GM19463 (cell line): ENCODE measurements at regions not wholly inside any gene's neighbourhood (a gene's known extent, or its start where the extent isn't known, plus 50 kb on each side); places are given as distances from the start of the nearest gene placed in this dataset.
"Not testable (repeated sequence)": the region's sequence is repeated elsewhere in the genome, so short reads cannot be mapped to it uniquely, and the experiment has no call there.

Source experiments
- ATAC-seq: cut with Tn5 transposase; IDR thresholded peaks from one replicate; pipeline ENCODE4 v1.9.1; 2021; ENCODE audit warnings: mild to moderate bottlenecking, moderate library complexity; ENCODE audit not compliant: unreplicated experiment

- no peak for ATAC-seq
Observed at GRCh38 chr5:143635888-143636287, 176.1 kb upstream of the HMHB1 start.

DNA sequence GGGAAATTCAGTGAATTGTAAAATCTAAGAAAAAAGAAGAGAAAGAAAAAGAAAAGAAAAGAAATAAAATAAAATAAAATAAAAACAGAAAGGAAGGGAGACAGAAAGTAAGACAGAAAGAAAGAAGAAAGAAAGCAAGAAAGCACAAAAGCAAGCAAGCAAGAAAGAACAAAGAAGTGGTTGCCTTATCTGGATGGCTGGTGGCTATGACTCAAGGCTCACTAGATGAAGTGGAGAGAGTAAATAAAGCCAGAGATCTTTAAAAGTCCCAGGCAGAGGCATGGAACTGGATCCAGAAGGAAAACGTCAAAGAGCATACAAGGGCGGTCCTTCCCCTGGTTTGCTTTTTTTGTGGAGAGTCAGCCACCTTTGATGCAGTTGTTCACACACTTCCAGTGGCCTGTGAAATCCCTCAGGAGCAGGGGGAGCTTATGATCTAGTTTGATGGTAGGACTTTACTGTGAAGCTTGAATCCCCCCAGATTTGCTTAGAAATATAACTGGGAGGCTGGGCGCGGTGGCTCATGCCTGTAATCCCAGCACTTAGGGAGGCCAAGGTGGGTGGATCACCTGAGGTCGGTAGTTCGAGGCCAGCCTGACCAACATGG, 176.7 kb upstream of the HMHB1 start:
- ATAC-seq, result no peak

DNA sequence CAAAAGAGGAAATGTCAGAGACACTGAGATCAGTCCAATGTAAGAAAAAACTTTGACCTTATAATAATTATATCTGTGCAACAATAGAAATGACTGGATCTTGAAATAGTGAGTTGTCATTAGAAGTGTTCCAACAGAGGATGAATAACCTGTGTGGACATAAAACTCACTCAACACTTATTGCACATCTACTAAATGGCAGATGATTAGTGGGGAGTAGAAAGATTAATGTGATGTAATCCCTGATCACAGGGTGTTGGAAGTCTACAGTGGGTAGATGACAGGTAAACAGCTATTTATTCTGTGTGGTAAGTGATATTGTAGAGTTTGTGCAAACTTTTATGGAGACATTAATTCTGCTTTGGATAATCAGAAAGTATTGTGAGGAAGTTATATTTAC, 177.3 kb upstream of the HMHB1 start:
- ATAC-seq, result no peak

- ATAC-seq, result no peak
Observed at GRCh38 chr5:143629871-143630659, 181.9 kb upstream of the HMHB1 start.

- not testable (repeated sequence) for ATAC-seq
Observed at GRCh38 chr5:143625048-143625447, 186.9 kb upstream of the HMHB1 start.

DNA sequence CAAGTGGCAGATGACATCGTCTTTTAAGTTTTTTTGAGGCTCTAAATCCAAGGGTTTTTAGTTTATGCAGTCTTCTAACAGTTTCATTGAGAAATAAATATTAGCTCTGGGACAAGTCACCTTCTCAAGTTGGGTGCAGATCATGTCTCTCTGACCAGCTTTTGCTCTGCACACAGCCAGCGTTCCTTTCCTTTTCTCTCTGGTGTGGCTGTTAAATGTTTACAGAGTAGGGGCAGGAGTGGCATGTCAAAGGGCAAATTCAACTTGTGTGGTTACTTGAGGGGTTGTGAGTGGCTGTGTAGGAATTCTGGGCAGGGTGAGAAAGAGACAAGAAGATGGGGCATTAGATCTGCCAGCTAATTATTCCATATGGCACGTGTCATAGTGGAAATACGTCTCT, 187.5 kb upstream of the HMHB1 start:
- ATAC-seq, result no peak

- no peak for ATAC-seq
Observed at GRCh38 chr5:143619040-143619439, 192.9 kb upstream of the HMHB1 start.

GRCh38 chr5:143618141-143618540, 193.8 kb upstream of the HMHB1 start:
- no peak for ATAC-seq

GRCh38 chr5:143614831-143615230, 197.1 kb upstream of the HMHB1 start:
- ATAC-seq, result no peak

DNA sequence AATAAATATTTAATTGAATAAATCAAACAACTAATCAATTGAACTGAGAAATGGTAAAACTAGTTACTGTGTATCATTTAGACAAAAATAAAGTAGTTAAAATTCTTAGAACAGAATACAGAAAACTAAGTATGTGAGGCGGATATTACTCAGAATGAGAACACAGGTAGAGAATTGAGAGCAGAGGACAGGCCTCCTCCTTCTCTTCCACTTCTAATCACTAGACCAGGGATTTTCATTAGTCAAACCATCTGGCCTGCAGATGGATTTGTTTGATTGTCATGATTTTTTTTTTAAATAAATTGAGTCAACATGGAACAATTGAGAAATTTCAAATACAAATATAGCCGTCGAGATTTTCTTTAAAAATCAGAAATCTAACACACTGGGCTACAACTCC, 198.6 kb upstream of the HMHB1 start:
- ATAC-seq, result no peak

- ATAC-seq, result no peak
Observed at GRCh38 chr5:143610946-143611345, 201.0 kb upstream of the HMHB1 start.

GRCh38 chr5:143606043-143606752, 202.7 kb upstream of the NR3C1 start:
- ATAC-seq, result peak; percentile 73

DNA sequence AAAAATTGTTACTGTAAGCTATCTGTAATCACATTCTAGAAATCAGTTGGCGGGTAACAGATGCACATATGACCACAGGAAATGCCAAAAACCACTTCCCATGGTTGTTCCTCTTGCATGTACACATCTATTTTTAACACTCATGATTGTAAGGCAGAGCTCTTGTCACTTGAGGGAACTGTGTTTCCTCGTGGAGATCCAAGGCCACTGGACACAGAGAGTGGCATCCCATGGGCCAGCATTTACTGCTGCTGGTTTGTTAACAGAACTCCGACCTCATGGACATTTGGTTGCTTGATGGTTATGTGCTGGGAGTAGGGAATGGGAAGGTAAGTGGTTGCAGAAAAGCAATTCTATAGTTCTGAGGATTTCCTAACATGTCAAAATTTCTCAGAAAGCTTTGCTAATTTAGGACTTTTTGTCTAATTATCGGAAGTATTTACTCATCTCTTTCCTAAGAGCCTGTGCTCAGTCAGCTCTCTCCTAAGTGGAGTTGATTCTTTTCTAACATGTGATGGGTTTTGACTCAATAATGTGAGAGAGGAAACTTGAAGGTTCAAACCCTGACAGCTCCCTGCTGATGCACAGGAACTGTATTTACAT, 202.0 kb upstream of the NR3C1 start:
- peak; percentile 54 for ATAC-seq

DNA sequence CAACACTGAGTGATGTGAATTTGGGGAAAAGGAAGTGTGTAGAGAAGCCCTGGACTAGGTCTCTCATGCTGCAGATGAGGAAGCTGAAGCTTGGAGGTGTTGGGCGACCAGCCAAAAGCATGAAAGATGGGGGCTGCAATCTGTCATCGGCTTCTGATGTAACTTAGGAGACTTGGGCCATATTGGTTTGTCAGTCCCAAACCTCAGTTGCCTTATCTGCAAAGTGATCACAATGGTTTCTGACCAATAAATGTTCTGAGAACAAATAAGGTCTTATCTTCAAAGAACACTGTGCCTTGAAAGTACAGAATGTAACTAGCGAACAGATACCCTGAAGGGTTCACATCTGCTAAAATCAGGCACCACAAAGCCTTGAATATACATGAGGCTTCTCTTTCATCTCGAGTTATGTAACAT, 198.4 kb upstream of the NR3C1 start:
- ATAC-seq, result no peak

GRCh38 chr5:143601357-143601756, 197.9 kb upstream of the NR3C1 start:
- no peak for ATAC-seq

DNA sequence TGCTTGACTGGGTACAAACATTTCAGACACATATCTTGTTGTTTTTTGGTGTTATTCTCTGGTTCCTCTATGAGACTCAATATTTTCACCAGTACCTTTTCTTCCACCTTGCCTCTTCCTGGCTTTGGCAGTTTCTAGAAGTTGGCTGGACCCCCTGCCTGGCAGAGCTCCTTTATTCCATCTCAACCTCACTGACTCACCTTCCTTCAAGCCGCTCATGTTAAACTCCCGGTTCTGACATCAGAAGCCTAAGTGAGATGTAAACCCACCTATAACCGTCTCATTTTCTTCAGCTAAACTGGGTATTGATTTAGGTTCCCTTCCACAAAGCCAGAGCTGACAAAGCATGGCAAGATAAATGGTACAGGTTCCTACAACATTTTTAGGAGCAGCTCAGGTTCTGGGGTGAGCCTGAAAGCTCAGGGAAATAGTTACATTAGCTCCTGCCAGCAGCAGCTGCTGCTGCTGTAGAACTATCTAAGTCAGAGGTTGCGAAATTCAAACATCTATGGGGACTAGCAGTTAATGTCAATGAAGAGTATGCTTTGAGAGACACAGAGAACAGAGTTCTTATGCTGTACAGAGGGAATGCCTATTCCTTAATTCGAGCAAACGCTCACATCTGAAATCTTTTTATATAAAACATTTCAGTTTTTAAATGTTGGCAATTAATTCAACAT, 197.1 kb upstream of the NR3C1 start:
- ATAC-seq, result no peak

- ATAC-seq, result no peak
Observed at GRCh38 chr5:143599474-143599873, 196.0 kb upstream of the NR3C1 start.

DNA sequence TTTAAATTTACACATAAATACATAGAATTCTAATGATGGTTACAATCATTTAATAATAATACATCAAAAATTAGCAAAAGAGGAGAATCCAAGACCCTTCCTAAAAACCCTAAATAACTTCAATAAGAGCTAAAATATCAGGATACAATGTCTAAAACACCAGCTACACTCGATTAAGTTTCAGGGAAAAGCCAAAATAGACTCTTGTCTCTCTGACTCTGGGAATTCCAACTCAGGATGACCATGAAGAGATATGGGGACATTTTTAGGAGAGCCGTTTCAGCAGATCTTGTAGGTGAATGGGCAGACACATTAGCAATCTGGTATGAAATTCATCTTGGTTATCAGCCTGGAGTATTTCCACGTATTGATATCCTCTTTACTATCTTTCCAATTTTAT, 193.3 kb upstream of the NR3C1 start:
- ATAC-seq, result no peak

DNA sequence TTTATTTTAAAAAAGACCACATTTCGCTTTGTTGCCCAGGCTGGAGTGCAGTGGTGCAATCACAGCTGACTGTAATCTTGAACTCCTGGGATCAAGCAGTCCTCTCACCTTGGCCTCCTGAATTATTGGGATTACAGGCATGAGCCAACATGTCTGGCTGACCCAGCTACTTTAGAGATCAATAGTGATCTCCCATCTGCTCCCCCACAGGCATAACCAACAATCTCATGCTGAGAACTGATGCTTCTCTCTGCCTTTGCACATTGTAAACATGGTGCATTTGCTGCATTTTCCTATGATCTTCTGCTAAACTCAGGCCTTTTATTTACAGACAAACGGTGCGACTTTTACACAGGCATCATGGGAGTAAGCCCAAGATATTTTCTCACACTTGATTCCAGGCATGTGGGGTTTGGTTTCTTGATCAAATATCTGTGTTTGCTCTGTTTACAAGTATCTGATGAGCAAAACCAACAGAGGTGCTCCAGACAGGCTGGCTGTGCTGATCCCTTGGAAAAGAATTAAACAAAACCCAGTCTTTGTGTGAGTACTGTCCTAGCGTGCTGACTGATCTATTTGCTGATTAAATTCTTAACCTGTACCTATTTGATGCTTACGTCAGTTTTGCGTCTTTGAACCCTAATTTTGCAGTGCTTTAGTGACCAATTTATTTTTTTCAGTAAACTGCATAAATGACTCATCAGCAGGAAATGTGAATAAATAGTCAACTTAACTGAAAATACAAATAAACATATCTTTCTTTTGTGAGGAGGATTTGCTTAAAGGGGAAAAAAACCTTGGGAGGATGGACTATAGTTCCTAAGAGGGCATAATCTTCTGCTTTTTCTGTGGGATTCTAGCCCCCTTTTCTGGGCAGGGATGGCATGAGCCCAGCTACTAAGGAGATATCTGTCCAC, 191.7 kb upstream of the NR3C1 start:
- ATAC-seq, result peak; percentile 37

- ATAC-seq, result no peak
Observed at GRCh38 chr5:143593723-143594122, 190.2 kb upstream of the NR3C1 start.
